ENCODE measurements at regions not wholly inside any gene's neighbourhood (a gene's known extent, or its start where the extent isn't known, plus 50 kb on each side); places are given as distances from the start of the nearest gene placed in this dataset.

DNA sequence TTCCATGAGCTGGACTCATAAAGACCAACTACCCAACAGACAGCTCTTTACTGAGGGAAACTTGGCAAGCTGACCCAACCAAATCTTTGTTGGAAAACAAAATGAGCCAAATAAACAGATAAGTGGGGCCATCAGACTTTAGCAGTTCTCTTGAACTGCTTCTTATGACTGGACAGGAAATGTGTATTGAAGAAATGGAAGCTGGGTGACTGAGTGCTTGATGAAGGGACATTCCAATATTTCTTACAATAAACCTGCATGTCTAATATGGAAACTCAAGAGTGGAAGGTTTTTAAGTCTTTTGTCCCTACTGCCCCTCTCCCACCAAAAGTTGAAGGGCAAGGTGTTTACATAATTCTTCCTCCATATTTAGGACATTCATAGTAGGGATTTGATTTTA, 218.8 kb upstream of the NR4A3 start:
- no peak overlapping the region for H4K5ac ChIP-seq (ENCODE audit: insufficient read length, low read depth, low read length)
- no peak overlapping the region for H2BK20ac ChIP-seq (ENCODE audit: low read depth, low read length, poor library complexity, severe bottlenecking)
- DNase-seq: no peak
- H4K20me1 ChIP-seq (ENCODE audit: control insufficient read depth, insufficient read depth, insufficient read length): no peaks in the 10 kb centered on the region
- Mint-ChIP-seq H3K27ac (no peak overlapping the region), H3K4me3 (no peak overlapping the region), H3K27me3 (ENCODE audit: low read depth) (peaks cover 52% of the 10 kb centered on the region), H3K9me3 (no peaks in the 10 kb centered on the region), H3K4me1 (peaks cover 26 to 28% of the 10 kb centered on the region in 2 experiments), H3K36me3 (ENCODE audit: insufficient read depth in 1 of 3, low read depth in 3 of 3) (no peaks in the 10 kb centered on the region)
- no peaks in the 10 kb centered on the region for H3K79me1 ChIP-seq (ENCODE audit: insufficient read depth, low read depth, low read length, poor library complexity, severe bottlenecking)
- H2AFZ ChIP-seq (ENCODE audit: low read length): no peak overlapping the region
- no peak overlapping the region for H3T11ph ChIP-seq (ENCODE audit: low read length)
- TF ChIP-seq, protein P1, sequence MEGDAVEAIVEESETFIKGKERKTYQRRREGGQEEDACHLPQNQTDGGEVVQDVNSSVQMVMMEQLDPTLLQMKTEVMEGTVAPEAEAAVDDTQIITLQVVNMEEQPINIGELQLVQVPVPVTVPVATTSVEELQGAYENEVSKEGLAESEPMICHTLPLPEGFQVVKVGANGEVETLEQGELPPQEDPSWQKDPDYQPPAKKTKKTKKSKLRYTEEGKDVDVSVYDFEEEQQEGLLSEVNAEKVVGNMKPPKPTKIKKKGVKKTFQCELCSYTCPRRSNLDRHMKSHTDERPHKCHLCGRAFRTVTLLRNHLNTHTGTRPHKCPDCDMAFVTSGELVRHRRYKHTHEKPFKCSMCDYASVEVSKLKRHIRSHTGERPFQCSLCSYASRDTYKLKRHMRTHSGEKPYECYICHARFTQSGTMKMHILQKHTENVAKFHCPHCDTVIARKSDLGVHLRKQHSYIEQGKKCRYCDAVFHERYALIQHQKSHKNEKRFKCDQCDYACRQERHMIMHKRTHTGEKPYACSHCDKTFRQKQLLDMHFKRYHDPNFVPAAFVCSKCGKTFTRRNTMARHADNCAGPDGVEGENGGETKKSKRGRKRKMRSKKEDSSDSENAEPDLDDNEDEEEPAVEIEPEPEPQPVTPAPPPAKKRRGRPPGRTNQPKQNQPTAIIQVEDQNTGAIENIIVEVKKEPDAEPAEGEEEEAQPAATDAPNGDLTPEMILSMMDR (conservative IDR thresholded peaks at IDR 0.05): no peak
- no peak overlapping the region for H2BK12ac ChIP-seq (ENCODE audit: insufficient read length, low read depth, low read length)
- H3K9me3 ChIP-seq (ENCODE audit: control insufficient read depth, low read depth, low read length): no peaks in the 10 kb centered on the region
- no peak overlapping the region for H3K4me2 ChIP-seq (ENCODE audit: insufficient read depth, insufficient read length, low read length)
- no peak overlapping the region for H4K91ac ChIP-seq (ENCODE audit: insufficient read length, low read depth, low read length)
- no peak overlapping the region for H2AK5ac ChIP-seq (ENCODE audit: insufficient read length, low read length)
- peaks cover 14% of the 10 kb centered on the region for H3K4me1 ChIP-seq (ENCODE audit: insufficient read depth, low read length)
- H3K56ac ChIP-seq (ENCODE audit: insufficient read length, low read depth, low read length): no peak overlapping the region
- H2BK5ac ChIP-seq (ENCODE audit: insufficient read length, low read length): no peak overlapping the region
- no peak overlapping the region for H3K23ac ChIP-seq (ENCODE audit: insufficient read length, low read depth, low read length)
- no peak overlapping the region for H4K8ac ChIP-seq (replicated peaks; ENCODE audit: insufficient read length, low read depth, low read length)
- H3K23me2 ChIP-seq (ENCODE audit: insufficient read length, low read depth, low read length, poor library complexity, severe bottlenecking): no peaks in the 10 kb centered on the region
- H2BK15ac ChIP-seq (ENCODE audit: low read depth, low read length): no peak overlapping the region
- no peak overlapping the region for H2BK120ac ChIP-seq (ENCODE audit: low read depth, low read length, poor library complexity, severe bottlenecking)
- H3K27me3 ChIP-seq (ENCODE audit: insufficient read depth, low read length): no peaks in the 10 kb centered on the region; the same call in 1 of the 2 replicates
- H3K18ac ChIP-seq (ENCODE audit: insufficient read length, low read depth, low read length): no peak overlapping the region
- no peak overlapping the region for H3K27ac ChIP-seq (ENCODE audit: insufficient read length, low read depth, low read length)
- H3K4ac ChIP-seq (ENCODE audit: low read depth, low read length): no peak overlapping the region
- no peak overlapping the region for H3K9ac ChIP-seq (ENCODE audit: extremely low read depth, insufficient read length, low read length)
- no peaks in the 10 kb centered on the region for H3K79me2 ChIP-seq (ENCODE audit: insufficient read depth, low read length)
- no peak overlapping the region for H3K14ac ChIP-seq (ENCODE audit: insufficient read depth, low read length)
